Progenitor cell of endocrine pancreas (in vitro differentiated cells): ENCODE measurements at regions not wholly inside any gene's neighbourhood (a gene's known extent, or its start where the extent isn't known, plus 50 kb on each side); places are given as distances from the start of the nearest gene placed in this dataset.

Source experiments
- DNase-seq: peaks from one replicate; pipeline ENCODE4 v3.0.0; 2021; ENCODE audit warnings: low spot score; ENCODE audit not compliant: unreplicated experiment
- H3K27ac Mint-ChIP-seq: 2 replicates; pipeline ENCODE4 v1.8.0; 2021; ENCODE audit warnings: mild to moderate bottlenecking, moderate library complexity, mixed read lengths
- H3K27me3 Mint-ChIP-seq: 2 replicates; pipeline ENCODE4 v1.8.0; 2021; ENCODE audit warnings: mixed read lengths
- H3K36me3 Mint-ChIP-seq: 2 replicates; pipeline ENCODE4 v1.8.0; 2022; ENCODE audit warnings: mixed read lengths; ENCODE audit not compliant: insufficient read depth
- H3K4me1 Mint-ChIP-seq: 2 replicates; pipeline ENCODE4 v1.8.0; 2021; ENCODE audit warnings: low read depth, mixed read lengths
- H3K4me3 Mint-ChIP-seq: 2 replicates; pipeline ENCODE4 v1.8.0; 2021; ENCODE audit warnings: low read depth, mild to moderate bottlenecking, moderate library complexity, mixed read lengths
- H3K9me3 Mint-ChIP-seq: 2 replicates; pipeline ENCODE4 v1.8.0; 2021; ENCODE audit warnings: low read depth, mixed read lengths
- CTCF ChIP-seq: fragments of 200-600 bp; sonication (generic); IDR thresholded peaks from one replicate; pipeline ENCODE4 v1.5.0; 2021; ENCODE audit warnings: antibody characterized with exemption, mild to moderate bottlenecking; ENCODE audit not compliant: unreplicated experiment

- Mint-ChIP-seq H3K27me3 (no peaks in the 10 kb centered on the region), H3K4me1 (no peaks in the 10 kb centered on the region)
Measured at GRCh38 chr6:91280494-91280830, 693.6 kb upstream of the MAP3K7 start.

GRCh38 chr6:91279740-91280493 lies 693.0 kb upstream of the MAP3K7 start:
- Mint-ChIP-seq H3K27ac (no peak overlapping the region), H3K4me1 (no peaks in the 10 kb centered on the region), H3K4me3 (no peak overlapping the region), H3K9me3 (no peaks in the 10 kb centered on the region), H3K27me3 (no peaks in the 10 kb centered on the region), H3K36me3 (no peaks in the 10 kb centered on the region)
- TF ChIP-seq CTCF = no peak
- no peak for DNase-seq

More at GRCh38 chr6:91280494-91280830, 693.6 kb upstream of the MAP3K7 start:
- Mint-ChIP-seq H3K9me3 (no peaks in the 10 kb centered on the region), H3K36me3 (no peaks in the 10 kb centered on the region), H3K27ac (no peak overlapping the region), H3K4me3 (no peak overlapping the region)
- DNase-seq = no peak
- TF ChIP-seq CTCF = no peak

GRCh38 chr6:91278416-91278815 lies 691.5 kb upstream of the MAP3K7 start:
- Mint-ChIP-seq H3K27me3 (no peaks in the 10 kb centered on the region), H3K9me3 (no peaks in the 10 kb centered on the region), H3K36me3 (no peaks in the 10 kb centered on the region), H3K4me1 (no peaks in the 10 kb centered on the region), H3K4me3 (no peak overlapping the region), H3K27ac (no peak overlapping the region)
- no peak for DNase-seq
- TF ChIP-seq CTCF = no peak

- DNase-seq = no peak
- no peaks in the 10 kb centered on the region for H3K4me1 Mint-ChIP-seq
- peak; percentile 61 for TF ChIP-seq CTCF
- H3K9me3 Mint-ChIP-seq = no peaks in the 10 kb centered on the region
- H3K4me3 Mint-ChIP-seq = no peak overlapping the region
- no peaks in the 10 kb centered on the region for H3K36me3 Mint-ChIP-seq
- no peak overlapping the region for H3K27ac Mint-ChIP-seq
- no peaks in the 10 kb centered on the region for H3K27me3 Mint-ChIP-seq
Measured at GRCh38 chr6:91276315-91276714, 689.4 kb upstream of the MAP3K7 start.

DNA sequence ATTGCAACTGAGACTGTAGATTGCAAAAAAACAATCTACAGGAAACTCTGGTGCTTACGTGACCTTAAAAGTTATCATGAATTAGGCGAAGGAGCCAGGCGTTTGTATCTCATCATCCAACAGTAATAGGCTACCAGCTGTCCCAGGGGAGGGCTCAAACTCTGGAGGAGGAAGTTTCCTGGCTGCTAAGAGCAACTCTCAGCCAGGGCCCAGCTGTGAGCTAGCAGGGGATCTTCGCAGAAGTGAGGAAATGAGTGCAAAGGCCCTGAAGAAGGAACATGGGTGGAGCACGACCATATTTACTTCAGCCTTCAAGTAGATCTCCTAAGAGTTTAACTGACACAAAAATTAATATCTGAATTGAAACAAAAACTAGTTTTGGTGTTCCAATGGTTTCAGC lies 686.9 kb upstream of the MAP3K7 start:
- no peaks in the 10 kb centered on the region for H3K36me3 Mint-ChIP-seq
- H3K4me1 Mint-ChIP-seq = no peaks in the 10 kb centered on the region
- no peak overlapping the region for H3K4me3 Mint-ChIP-seq

More for the DNA sequence above, 686.9 kb upstream of the MAP3K7 start:
- Mint-ChIP-seq H3K9me3 (no peaks in the 10 kb centered on the region), H3K27me3 (no peaks in the 10 kb centered on the region), H3K27ac (no peak overlapping the region)
- no peak for DNase-seq
- no peak for TF ChIP-seq CTCF
